K562 (cell line): ENCODE measurements at regions not wholly inside any gene's neighbourhood (a gene's known extent, or its start where the extent isn't known, plus 50 kb on each side); places are given as distances from the start of the nearest gene placed in this dataset.

ENCODE experiments used
- MBD1 ChIP-seq: fragments of 250-450 bp; sonication (Bioruptor Pico); IDR thresholded peaks from 2 replicates; pipeline ENCODE4 v1.8.0; 2022; ENCODE audit warnings: inconsistent platforms
- MGA ChIP-seq: fragments of 450-650 bp; IDR thresholded peaks from 2 replicates; pipeline ENCODE4 v1.6.1; 2016; ENCODE audit warnings: mild to moderate bottlenecking, moderate library complexity

- TF ChIP-seq MGA (no peak), MBD1 (no peak)
These were observed 166.8 kb downstream of the DAD1 start (continued) for GRCh38 chr14:22422238-22422637.
